Activated T-helper 1 cell treated with anti-CD3 and anti-CD28 coated beads, Interleukin-12 subunit alpha, Interleukin-12 subunit beta, Interleukin-2, Interleukin-4 antibody, amounts not matched to agents 30 ng/mL and 10 ng/mL and 1 ng/mL, durations not matched to agents 14 hours and 24 hours and 36 hours (primary cell): ENCODE measurements at regions not wholly inside any gene's neighbourhood (a gene's known extent, or its start where the extent isn't known, plus 50 kb on each side); places are given as distances from the start of the nearest gene placed in this dataset.

Experiments used
- DNase-seq: peaks from one replicate; pipeline ENCODE4 v3.0.0; 2021; ENCODE audit warnings: low spot score
- H3K27ac Mint-ChIP-seq: one replicate; pipeline ENCODE4 v1.8.0; 2021; ENCODE audit warnings: mild to moderate bottlenecking, mixed read lengths
- H3K27me3 Mint-ChIP-seq: one replicate; pipeline ENCODE4 v1.8.0; 2022; ENCODE audit warnings: mild to moderate bottlenecking, moderate library complexity, mixed read lengths; ENCODE audit not compliant: insufficient read depth
- H3K36me3 Mint-ChIP-seq: one replicate; pipeline ENCODE4 v1.8.0; 2021; ENCODE audit warnings: low read depth, mixed read lengths
- H3K4me1 Mint-ChIP-seq: one replicate; pipeline ENCODE4 v1.8.0; 2021; ENCODE audit warnings: low read depth, mixed read lengths
- H3K4me3 Mint-ChIP-seq: one replicate; pipeline ENCODE4 v1.8.0; 2021; ENCODE audit warnings: mild to moderate bottlenecking, moderate library complexity, mixed read lengths
- H3K9me3 Mint-ChIP-seq: one replicate; pipeline ENCODE4 v1.8.0; 2021; ENCODE audit warnings: mixed read lengths
- intact Hi-C: fragments of 100-400 bp; cut with micrococcal nuclease; formaldehyde crosslinking; loops from one replicate; pipeline ENCODE4 v1.15.1; 2024

- intact Hi-C loops: no loop called here
- no peaks in the 10 kb centered on the region for H3K27me3 Mint-ChIP-seq
- peaks cover 13% of the 10 kb centered on the region for H3K9me3 Mint-ChIP-seq
- no peaks in the 10 kb centered on the region for H3K4me1 Mint-ChIP-seq
- no peak overlapping the region for H3K27ac Mint-ChIP-seq
- no peak overlapping the region for H3K4me3 Mint-ChIP-seq
- H3K36me3 Mint-ChIP-seq: no peaks in the 10 kb centered on the region
- DNase-seq: no peak
Measured at GRCh38 chr17:12599186-12599920, 66.3 kb upstream of the MYOCD start.

GRCh38 chr17:12600349-12600748 is 65.3 kb upstream of the MYOCD start:
- H3K27ac Mint-ChIP-seq: no peak overlapping the region
- H3K36me3 Mint-ChIP-seq: no peaks in the 10 kb centered on the region
- H3K9me3 Mint-ChIP-seq: peaks cover 8% of the 10 kb centered on the region
- no peak overlapping the region for H3K4me3 Mint-ChIP-seq
- no peaks in the 10 kb centered on the region for H3K4me1 Mint-ChIP-seq
- no peak for DNase-seq
- intact Hi-C loops: no loop called here
- H3K27me3 Mint-ChIP-seq: no peaks in the 10 kb centered on the region

- no peaks in the 10 kb centered on the region for H3K36me3 Mint-ChIP-seq
- H3K27ac Mint-ChIP-seq: no peak overlapping the region
- no peak for DNase-seq
- peaks cover 10% of the 10 kb centered on the region for H3K9me3 Mint-ChIP-seq
- intact Hi-C loops: no loop called here
- H3K27me3 Mint-ChIP-seq: no peaks in the 10 kb centered on the region
- no peak overlapping the region for H3K4me3 Mint-ChIP-seq
- H3K4me1 Mint-ChIP-seq: no peaks in the 10 kb centered on the region
Measured at GRCh38 chr17:12603566-12603965, 62.1 kb upstream of the MYOCD start.

- no peaks in the 10 kb centered on the region for H3K36me3 Mint-ChIP-seq
- H3K4me3 Mint-ChIP-seq: no peak overlapping the region
- peaks cover 22% of the 10 kb centered on the region for H3K9me3 Mint-ChIP-seq
- no peaks in the 10 kb centered on the region for H3K4me1 Mint-ChIP-seq
- DNase-seq: no peak
- H3K27me3 Mint-ChIP-seq: no peaks in the 10 kb centered on the region
- H3K27ac Mint-ChIP-seq: no peak overlapping the region
- intact Hi-C loops: no loop called here
Measured at GRCh38 chr17:12605222-12605621, 60.5 kb upstream of the MYOCD start.

GRCh38 chr17:12613566-12613965 is 52.1 kb upstream of the MYOCD start:
- H3K4me3 Mint-ChIP-seq: no peak overlapping the region
- H3K9me3 Mint-ChIP-seq: peaks cover 27% of the 10 kb centered on the region
- no peak for DNase-seq
- H3K36me3 Mint-ChIP-seq: no peaks in the 10 kb centered on the region
- H3K27me3 Mint-ChIP-seq: no peaks in the 10 kb centered on the region
- H3K27ac Mint-ChIP-seq: no peak overlapping the region
- H3K4me1 Mint-ChIP-seq: no peaks in the 10 kb centered on the region
- intact Hi-C loops: no loop called here
